Peyer's patch (tissue), 4 donors: ENCODE measurements at regions not wholly inside any gene's neighbourhood (a gene's known extent, or its start where the extent isn't known, plus 50 kb on each side); places are given as distances from the start of the nearest gene placed in this dataset.

Experiments
- POLR2A ChIP-seq, 2 donors: fragments of 450-650 bp; IDR thresholded peaks; one replicate each; pipeline ENCODE4 v1.5.1; 2017; ENCODE audit warnings: antibody characterized with exemption in 2 of 2, mild to moderate bottlenecking in 2 of 2, moderate library complexity in 2 of 2
- TF ChIP-seq, protein P1 (sequence below), 6 experiments: fragments of 450-650 bp in 4 of 6; fragments of 200-600 bp in 2 of 6; sonication (generic) in 1 of 6; IDR thresholded peaks; one replicate each; pipeline ENCODE4 v1.5.1; 2017 to 2019; ENCODE audit warnings: antibody characterized with exemption in 6 of 6, mild to moderate bottlenecking in 3 of 6, moderate library complexity in 1 of 6

DNA sequence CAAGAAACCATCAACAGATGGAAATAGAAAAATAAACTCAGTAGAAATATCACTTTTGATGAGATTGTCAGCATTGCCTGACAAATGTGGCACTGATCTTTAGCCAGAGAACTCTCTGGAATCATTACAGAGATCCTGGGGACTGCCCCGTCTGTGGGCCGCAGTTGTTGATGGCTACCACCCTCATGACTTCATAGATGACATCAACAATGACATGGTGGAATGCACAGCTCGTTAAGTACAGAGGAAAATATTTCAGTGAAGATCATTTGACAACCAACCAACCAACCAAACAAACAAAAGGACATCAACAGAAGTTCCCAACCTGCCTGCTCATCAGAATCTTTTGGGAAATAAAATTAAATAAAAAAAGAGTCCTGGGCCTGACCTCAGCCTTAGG, 132.6 kb downstream of the UCHL1 start:
- TF ChIP-seq, protein P1, sequence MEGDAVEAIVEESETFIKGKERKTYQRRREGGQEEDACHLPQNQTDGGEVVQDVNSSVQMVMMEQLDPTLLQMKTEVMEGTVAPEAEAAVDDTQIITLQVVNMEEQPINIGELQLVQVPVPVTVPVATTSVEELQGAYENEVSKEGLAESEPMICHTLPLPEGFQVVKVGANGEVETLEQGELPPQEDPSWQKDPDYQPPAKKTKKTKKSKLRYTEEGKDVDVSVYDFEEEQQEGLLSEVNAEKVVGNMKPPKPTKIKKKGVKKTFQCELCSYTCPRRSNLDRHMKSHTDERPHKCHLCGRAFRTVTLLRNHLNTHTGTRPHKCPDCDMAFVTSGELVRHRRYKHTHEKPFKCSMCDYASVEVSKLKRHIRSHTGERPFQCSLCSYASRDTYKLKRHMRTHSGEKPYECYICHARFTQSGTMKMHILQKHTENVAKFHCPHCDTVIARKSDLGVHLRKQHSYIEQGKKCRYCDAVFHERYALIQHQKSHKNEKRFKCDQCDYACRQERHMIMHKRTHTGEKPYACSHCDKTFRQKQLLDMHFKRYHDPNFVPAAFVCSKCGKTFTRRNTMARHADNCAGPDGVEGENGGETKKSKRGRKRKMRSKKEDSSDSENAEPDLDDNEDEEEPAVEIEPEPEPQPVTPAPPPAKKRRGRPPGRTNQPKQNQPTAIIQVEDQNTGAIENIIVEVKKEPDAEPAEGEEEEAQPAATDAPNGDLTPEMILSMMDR (IDR thresholded peaks at IDR 0.05) = no peak
- TF ChIP-seq POLR2A (IDR thresholded peaks at IDR 0.05) = no peak
